ENCODE measurements at regions not wholly inside any gene's neighbourhood (a gene's known extent, or its start where the extent isn't known, plus 50 kb on each side); places are given as distances from the start of the nearest gene placed in this dataset.

GRCh38 chr2:144683107-144683753 lies 163.3 kb upstream of the ZEB2 start:
- TF ChIP-seq CTCF (IDR thresholded peaks at IDR 0.05) (no peak), POLR2AphosphoS5 (IDR thresholded peaks at IDR 0.05) (no peak), POLR2A (IDR thresholded peaks at IDR 0.05) (no peak), EP300 (IDR thresholded peaks at IDR 0.05) (no peak)

Data from sigmoid colon (tissue), 4 donors.